ENCODE measurements at regions not wholly inside any gene's neighbourhood (a gene's known extent, or its start where the extent isn't known, plus 50 kb on each side); places are given as distances from the start of the nearest gene placed in this dataset.
A peak's percentile ranks its signal among the peaks of the same experiment; 100 is the strongest.

DNA sequence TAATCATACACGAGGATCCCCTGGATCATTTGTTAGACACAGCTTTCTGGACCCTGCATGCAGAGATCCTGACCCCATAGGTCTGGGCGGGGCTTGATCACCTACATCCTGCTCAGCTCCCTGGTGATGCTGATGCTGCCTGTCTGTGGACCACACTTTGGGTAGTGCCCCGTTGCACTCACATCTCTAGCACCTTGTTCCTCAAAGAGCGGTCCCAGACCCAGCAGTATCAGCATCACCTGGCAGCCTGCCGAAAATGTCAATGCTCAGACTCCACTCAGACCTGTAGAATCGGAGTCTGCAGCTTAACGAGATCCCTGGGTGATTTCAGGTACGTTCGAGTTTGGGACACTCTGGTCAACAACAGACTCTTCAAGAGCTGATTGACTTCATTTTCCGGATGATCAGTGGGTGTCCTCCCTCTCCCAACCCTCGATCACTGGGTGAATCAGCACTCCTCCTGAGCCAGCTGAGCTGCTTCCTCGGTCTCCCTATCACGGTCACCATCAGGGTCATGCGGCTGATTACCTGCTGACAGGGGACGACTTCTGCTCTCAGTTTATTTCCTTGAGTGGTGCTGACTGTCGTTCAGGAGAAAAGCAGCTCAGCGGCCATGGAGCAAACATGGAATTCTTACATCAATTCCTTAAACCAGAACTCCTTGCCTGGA lies 150.6 kb upstream of the RAB12 start:
- Histone ChIP-seq H2AFZ (ENCODE audit: control insufficient read depth, low read length) (no peak overlapping the region), H3K36me3 (ENCODE audit: control insufficient read depth in 2 of 2, extremely low read depth in 1 of 2, insufficient read depth in 2 of 2, low read length in 2 of 2) (no peaks in the 10 kb centered on the region), H3K9ac (ENCODE audit: control insufficient read depth, extremely low read depth, insufficient read depth, low read length) (no peak overlapping the region), H3K4me3 (ENCODE audit: control insufficient read depth in 2 of 3, extremely low read depth in 1 of 3, insufficient read depth in 2 of 3, low read depth in 1 of 3, low read length in 3 of 3) (no peak overlapping the region), H4K20me1 (ENCODE audit: control insufficient read depth, extremely low read depth, insufficient read depth, low read length) (no peaks in the 10 kb centered on the region), H3K79me2 (ENCODE audit: control insufficient read depth, insufficient read depth, low read length) (no peaks in the 10 kb centered on the region), H3K9me1 (ENCODE audit: control insufficient read depth, extremely low read depth, insufficient read depth, low read length) (no peaks in the 10 kb centered on the region), H3K4me1 (ENCODE audit: control insufficient read depth, extremely low read depth, insufficient read depth, low read length) (peaks cover 4% of the 10 kb centered on the region), H3K27me3 (ENCODE audit: control insufficient read depth, extremely low read depth, insufficient read depth, low read length) (no peaks in the 10 kb centered on the region), H3K9me3 (ENCODE audit: control insufficient read depth, low read depth, low read length) (no peaks in the 10 kb centered on the region), H3K4me2 (ENCODE audit: control insufficient read depth, extremely low read depth, insufficient read depth, low read depth, low read length) (no peak overlapping the region), H3K27ac (ENCODE audit: control insufficient read depth, insufficient read depth, low read length) (no peak overlapping the region)
- TF ChIP-seq, protein P1, sequence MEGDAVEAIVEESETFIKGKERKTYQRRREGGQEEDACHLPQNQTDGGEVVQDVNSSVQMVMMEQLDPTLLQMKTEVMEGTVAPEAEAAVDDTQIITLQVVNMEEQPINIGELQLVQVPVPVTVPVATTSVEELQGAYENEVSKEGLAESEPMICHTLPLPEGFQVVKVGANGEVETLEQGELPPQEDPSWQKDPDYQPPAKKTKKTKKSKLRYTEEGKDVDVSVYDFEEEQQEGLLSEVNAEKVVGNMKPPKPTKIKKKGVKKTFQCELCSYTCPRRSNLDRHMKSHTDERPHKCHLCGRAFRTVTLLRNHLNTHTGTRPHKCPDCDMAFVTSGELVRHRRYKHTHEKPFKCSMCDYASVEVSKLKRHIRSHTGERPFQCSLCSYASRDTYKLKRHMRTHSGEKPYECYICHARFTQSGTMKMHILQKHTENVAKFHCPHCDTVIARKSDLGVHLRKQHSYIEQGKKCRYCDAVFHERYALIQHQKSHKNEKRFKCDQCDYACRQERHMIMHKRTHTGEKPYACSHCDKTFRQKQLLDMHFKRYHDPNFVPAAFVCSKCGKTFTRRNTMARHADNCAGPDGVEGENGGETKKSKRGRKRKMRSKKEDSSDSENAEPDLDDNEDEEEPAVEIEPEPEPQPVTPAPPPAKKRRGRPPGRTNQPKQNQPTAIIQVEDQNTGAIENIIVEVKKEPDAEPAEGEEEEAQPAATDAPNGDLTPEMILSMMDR (optimal IDR thresholded peaks at IDR 0.05 in 1 of 3, IDR thresholded peaks at IDR 0.05 in 1 of 3, conservative IDR thresholded peaks at IDR 0.05 in 1 of 3; ENCODE audit: extremely low read depth in 1 of 3, insufficient read depth in 2 of 3, low read length in 3 of 3): no peak
- TF ChIP-seq EZH2 (IDR thresholded peaks at IDR 0.05; ENCODE audit: low read length): no peak
- DNase-seq (ENCODE audit: low read depth, low spot score): no peak
- dilution Hi-C loops (cut with MboI; ENCODE audit: extremely low pct_ligation_motif_present, low sequenced_read_pairs): no loop called here
- FAIRE-seq: no peak

DNA sequence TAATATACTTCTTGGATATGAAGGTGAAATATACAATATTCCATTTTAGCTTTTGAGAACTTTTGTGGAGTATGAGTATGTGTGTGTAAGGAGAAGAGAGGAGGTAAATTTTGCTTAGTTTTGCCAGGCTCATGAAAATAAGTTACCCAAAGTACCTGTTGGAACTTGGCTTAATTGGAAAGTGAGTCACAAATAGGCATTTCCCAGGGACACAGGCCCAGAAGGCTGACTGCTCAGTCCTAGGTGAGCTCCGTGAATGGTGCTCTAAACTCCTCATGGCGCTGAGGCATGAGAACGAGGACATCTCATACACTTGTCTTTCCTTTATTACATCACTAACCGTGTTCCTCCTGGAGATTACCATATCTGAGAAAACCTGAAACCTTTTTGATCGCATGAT lies 148.5 kb upstream of the RAB12 start:
- Histone ChIP-seq H3K4me3 (ENCODE audit: control insufficient read depth in 2 of 3, extremely low read depth in 1 of 3, insufficient read depth in 2 of 3, low read depth in 1 of 3, low read length in 3 of 3) (no peak overlapping the region), H3K27me3 (ENCODE audit: control insufficient read depth, extremely low read depth, insufficient read depth, low read length) (no peaks in the 10 kb centered on the region), H3K4me1 (ENCODE audit: control insufficient read depth, extremely low read depth, insufficient read depth, low read length) (peaks cover 4% of the 10 kb centered on the region), H4K20me1 (ENCODE audit: control insufficient read depth, extremely low read depth, insufficient read depth, low read length) (no peaks in the 10 kb centered on the region), H3K36me3 (ENCODE audit: control insufficient read depth in 2 of 2, extremely low read depth in 1 of 2, insufficient read depth in 2 of 2, low read length in 2 of 2) (no peaks in the 10 kb centered on the region), H3K9me3 (ENCODE audit: control insufficient read depth, low read depth, low read length) (no peaks in the 10 kb centered on the region), H3K9me1 (ENCODE audit: control insufficient read depth, extremely low read depth, insufficient read depth, low read length) (no peaks in the 10 kb centered on the region), H2AFZ (ENCODE audit: control insufficient read depth, low read length) (no peak overlapping the region), H3K9ac (ENCODE audit: control insufficient read depth, extremely low read depth, insufficient read depth, low read length) (no peak overlapping the region), H3K27ac (ENCODE audit: control insufficient read depth, insufficient read depth, low read length) (no peak overlapping the region), H3K79me2 (ENCODE audit: control insufficient read depth, insufficient read depth, low read length) (no peaks in the 10 kb centered on the region), H3K4me2 (ENCODE audit: control insufficient read depth, extremely low read depth, insufficient read depth, low read depth, low read length) (no peak overlapping the region)
- peak; percentile 87 for FAIRE-seq
- TF ChIP-seq EZH2 (IDR thresholded peaks at IDR 0.05; ENCODE audit: low read length): no peak
- TF ChIP-seq, protein P1 (optimal IDR thresholded peaks at IDR 0.05 in 1 of 3, IDR thresholded peaks at IDR 0.05 in 1 of 3, conservative IDR thresholded peaks at IDR 0.05 in 1 of 3; ENCODE audit: extremely low read depth in 1 of 3, insufficient read depth in 2 of 3, low read length in 3 of 3): no peak
- dilution Hi-C loops (cut with MboI; ENCODE audit: extremely low pct_ligation_motif_present, low sequenced_read_pairs): no loop called here
- DNase-seq (ENCODE audit: low read depth, low spot score): no peak

All from keratinocyte (primary cell).